ENCODE measurements at regions not wholly inside any gene's neighbourhood (a gene's known extent, or its start where the extent isn't known, plus 50 kb on each side); places are given as distances from the start of the nearest gene placed in this dataset.

DNA sequence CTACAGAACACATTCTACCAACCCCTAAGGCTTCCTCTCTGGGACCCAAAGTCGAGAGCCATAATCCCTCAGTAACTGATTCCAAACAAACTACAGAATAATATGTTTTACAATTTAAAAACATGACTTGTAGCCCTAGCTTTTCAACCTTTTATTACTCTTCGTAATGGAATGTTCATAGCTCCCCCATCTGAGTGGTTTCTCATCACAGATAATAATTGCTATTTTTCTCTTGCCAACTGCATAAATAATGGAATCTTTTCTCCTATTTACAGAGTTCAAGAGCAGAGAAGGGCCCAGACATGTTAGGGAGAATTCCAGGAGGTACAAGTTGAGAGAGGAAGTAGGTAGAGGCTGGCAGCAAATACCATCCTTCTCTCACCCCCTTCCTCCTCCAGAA is 59.9 kb upstream of the CERS6 start:
- Histone ChIP-seq H3K27ac (ENCODE audit: low read depth in 1 of 2, low read length in 2 of 2) (no peak overlapping the region), H3K27me3 (ENCODE audit: control insufficient read depth in 2 of 2, insufficient read depth in 2 of 2, low read length in 2 of 2) (no peaks in the 10 kb centered on the region), H3K4me3 (replicated peaks in 1 of 3; ENCODE audit: low read depth in 2 of 3, low read length in 3 of 3) (no peak overlapping the region), H2AFZ (ENCODE audit: insufficient read depth, low read depth, low read length, poor library complexity, severe bottlenecking) (no peak overlapping the region), H4K20me1 (ENCODE audit: insufficient read depth, low read length) (no peaks in the 10 kb centered on the region), H3K4me2 (replicated peaks; ENCODE audit: extremely low read depth, low read length, poor library complexity, severe bottlenecking) (no peak overlapping the region), H3K9ac (ENCODE audit: insufficient read depth, low read length, poor library complexity, severe bottlenecking) (no peak overlapping the region), H3K36me3 (replicated peaks in 1 of 2; ENCODE audit: control insufficient read depth in 1 of 2, insufficient read depth in 2 of 2, low read length in 2 of 2) (no peaks in the 10 kb centered on the region), H3K79me2 (ENCODE audit: insufficient read depth, low read length) (no peaks in the 10 kb centered on the region), H3K9me3 (replicated peaks in 1 of 2; ENCODE audit: control insufficient read depth in 1 of 2, insufficient read depth in 1 of 2, low read length in 2 of 2) (no peaks in the 10 kb centered on the region), H3K4me1 (ENCODE audit: control insufficient read depth in 1 of 2, insufficient read depth in 2 of 2, low read length in 2 of 2) (no peaks in the 10 kb centered on the region)
- DNase-seq = no peak
- intact Hi-C loops (cut with micrococcal nuclease) = no loop called here
- H3K36me3 Mint-ChIP-seq = no peaks in the 10 kb centered on the region
- no peak overlapping the region for H3K27ac Mint-ChIP-seq
- whole genome bisulfite sequencing (ENCODE audit: insufficient coverage) = no CpG with 5 or more reads among the region's 2 CpGs
- H3K9me3 Mint-ChIP-seq = peaks cover 0 to 6% (median 2%) of the 10 kb centered on the region in 7 donors
- H3K27me3 Mint-ChIP-seq (ENCODE audit: low read depth in 3 of 3) = peaks cover 0 to 2% (median 0%) of the 10 kb centered on the region in 3 donors
- no peak overlapping the region for H3K4me3 Mint-ChIP-seq
- TF ChIP-seq CTCF (IDR thresholded peaks at IDR 0.05) = no peak
- H3K4me1 Mint-ChIP-seq = peaks cover 2% of the 10 kb centered on the region

- H3K27ac Mint-ChIP-seq = no peak overlapping the region
- H3K27me3 Mint-ChIP-seq (ENCODE audit: low read depth in 3 of 3) = peaks cover 0 to 3% (median 0%) of the 10 kb centered on the region in 3 donors
- H3K9ac ChIP-seq (ENCODE audit: insufficient read depth, low read length, poor library complexity, severe bottlenecking) = no peak overlapping the region
- peaks cover 0 to 6% (median 2%) of the 10 kb centered on the region in 7 donors for H3K9me3 Mint-ChIP-seq
- no peaks in the 10 kb centered on the region for H3K4me1 ChIP-seq (ENCODE audit: control insufficient read depth in 1 of 2, insufficient read depth in 2 of 2, low read length in 2 of 2)
- DNase-seq = no peak
- H3K27me3 ChIP-seq (ENCODE audit: control insufficient read depth in 2 of 2, insufficient read depth in 2 of 2, low read length in 2 of 2) = no peaks in the 10 kb centered on the region
- TF ChIP-seq CTCF (IDR thresholded peaks at IDR 0.05) = no peak
- H3K79me2 ChIP-seq (ENCODE audit: insufficient read depth, low read length) = no peaks in the 10 kb centered on the region
- no peak overlapping the region for H3K4me3 ChIP-seq (replicated peaks in 1 of 3; ENCODE audit: low read depth in 2 of 3, low read length in 3 of 3)
- H3K9me3 ChIP-seq (replicated peaks in 1 of 2; ENCODE audit: control insufficient read depth in 1 of 2, insufficient read depth in 1 of 2, low read length in 2 of 2) = no peaks in the 10 kb centered on the region
- H4K20me1 ChIP-seq (ENCODE audit: insufficient read depth, low read length) = no peaks in the 10 kb centered on the region
- H3K27ac ChIP-seq (ENCODE audit: low read depth in 1 of 2, low read length in 2 of 2) = no peak overlapping the region
- no peaks in the 10 kb centered on the region for H3K36me3 Mint-ChIP-seq
- no CpG with 5 or more reads among the region's 2 CpGs for WGBS (ENCODE audit: insufficient coverage)
- H3K36me3 ChIP-seq (replicated peaks in 1 of 2; ENCODE audit: control insufficient read depth in 1 of 2, insufficient read depth in 2 of 2, low read length in 2 of 2) = no peaks in the 10 kb centered on the region
- intact Hi-C loops (cut with micrococcal nuclease) = no loop called here
- no peak overlapping the region for H3K4me3 Mint-ChIP-seq
- no peak overlapping the region for H3K4me2 ChIP-seq (replicated peaks; ENCODE audit: extremely low read depth, low read length, poor library complexity, severe bottlenecking)
- no peaks in the 10 kb centered on the region for H3K4me1 Mint-ChIP-seq
- no peak overlapping the region for H2AFZ ChIP-seq (ENCODE audit: insufficient read depth, low read depth, low read length, poor library complexity, severe bottlenecking)
These were observed 58.4 kb upstream of the CERS6 start for GRCh38 chr2:168397629-168398028.
